8988T (cell line): ENCODE measurements at regions not wholly inside any gene's neighbourhood (a gene's known extent, or its start where the extent isn't known, plus 50 kb on each side); places are given as distances from the start of the nearest gene placed in this dataset.

Experiments used
- DNase-seq: peaks from one replicate; pipeline ENCODE4 v3.0.0; 2011

GRCh38 chr11:91742155-91742554 is 482.5 kb upstream of the FAT3 start:
- DNase-seq: peak; percentile 16

GRCh38 chr11:91731051-91731450 is 493.6 kb upstream of the FAT3 start:
- no peak for DNase-seq

- no peak for DNase-seq
Measured at GRCh38 chr11:91730620-91731019, 494.0 kb upstream of the FAT3 start.

- DNase-seq: no peak
Measured at GRCh38 chr11:91730057-91730456, 494.6 kb upstream of the FAT3 start.

GRCh38 chr11:91717169-91717568 is 507.4 kb upstream of the FAT3 start:
- DNase-seq: no peak

GRCh38 chr11:91707652-91708482 is 516.8 kb upstream of the FAT3 start:
- DNase-seq: no peak

GRCh38 chr11:91703042-91703441 is 521.6 kb upstream of the FAT3 start:
- no peak for DNase-seq

- no peak for DNase-seq
Measured at GRCh38 chr11:91700854-91701253, 523.8 kb upstream of the FAT3 start.

- DNase-seq: no peak
Measured at GRCh38 chr11:91698845-91699244, 525.8 kb upstream of the FAT3 start.

GRCh38 chr11:91694331-91694730 is 530.3 kb upstream of the FAT3 start:
- DNase-seq: no peak

- DNase-seq: no peak
Measured at GRCh38 chr11:91691872-91692271, 532.7 kb upstream of the FAT3 start.

- DNase-seq: no peak
Measured at GRCh38 chr11:91688672-91689071, 535.9 kb upstream of the FAT3 start.

- no peak for DNase-seq
Measured at GRCh38 chr11:91686700-91687099, 537.9 kb upstream of the FAT3 start.

GRCh38 chr11:91686281-91686680 is 538.3 kb upstream of the FAT3 start:
- DNase-seq: no peak

GRCh38 chr11:91673705-91674104 is 550.9 kb upstream of the FAT3 start:
- DNase-seq: no peak

- DNase-seq: no peak
Measured at GRCh38 chr11:91664521-91664920, 560.1 kb upstream of the FAT3 start.

GRCh38 chr11:91660036-91660435 is 564.6 kb upstream of the FAT3 start:
- DNase-seq: no peak

GRCh38 chr11:91654686-91655085 is 569.9 kb upstream of the FAT3 start:
- no peak for DNase-seq

- no peak for DNase-seq
Measured at GRCh38 chr11:91653079-91653754, 571.4 kb upstream of the FAT3 start.

- DNase-seq: no peak
Measured at GRCh38 chr11:91650802-91651201, 573.8 kb upstream of the FAT3 start.

GRCh38 chr11:91641153-91641552 is 583.5 kb upstream of the FAT3 start:
- no peak for DNase-seq

GRCh38 chr11:91639359-91639758 is 585.3 kb upstream of the FAT3 start:
- no peak for DNase-seq

- no peak for DNase-seq
Measured at GRCh38 chr11:91630916-91631673, 593.5 kb upstream of the FAT3 start.

GRCh38 chr11:91625495-91625894 is 599.1 kb upstream of the FAT3 start:
- DNase-seq: no peak
